Body of pancreas (tissue), 4 donors: ENCODE measurements at regions not wholly inside any gene's neighbourhood (a gene's known extent, or its start where the extent isn't known, plus 50 kb on each side); places are given as distances from the start of the nearest gene placed in this dataset.

Experiments used
- POLR2A ChIP-seq, 3 donors: fragments of 450-650 bp; IDR thresholded peaks; one replicate each; pipeline ENCODE4 v1.6.1; 2016; ENCODE audit warnings: antibody characterized with exemption in 3 of 3, mild to moderate bottlenecking in 2 of 3
- TF ChIP-seq, protein P1 (sequence below), 7 experiments: fragments of 450-650 bp in 4 of 7; fragments of 200-600 bp in 3 of 7; sonication (generic) in 3 of 7; IDR thresholded peaks; one replicate each; pipeline ENCODE4 v1.5.1; 2016 to 2019; ENCODE audit warnings: antibody characterized with exemption in 7 of 7

DNA sequence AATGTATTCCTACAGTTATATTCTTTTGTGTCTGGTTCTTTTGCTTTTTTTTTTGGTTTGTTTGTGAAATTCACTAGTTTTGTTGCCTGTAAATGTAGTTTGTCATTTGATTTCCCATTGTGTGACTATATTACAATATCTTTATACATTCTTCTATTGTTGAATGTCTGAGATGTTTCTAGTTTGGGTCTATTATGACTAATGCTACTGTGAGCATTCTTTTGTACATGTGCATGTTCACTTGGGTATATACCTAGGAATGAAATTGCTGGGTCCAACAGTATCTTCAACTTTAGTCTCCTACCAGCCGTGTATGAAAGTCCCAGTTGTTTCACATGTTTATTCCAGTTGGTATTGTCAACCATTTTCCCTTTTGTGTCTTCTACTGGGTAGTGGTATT is 112.7 kb upstream of the RBMS1 start:
- TF ChIP-seq, protein P1, sequence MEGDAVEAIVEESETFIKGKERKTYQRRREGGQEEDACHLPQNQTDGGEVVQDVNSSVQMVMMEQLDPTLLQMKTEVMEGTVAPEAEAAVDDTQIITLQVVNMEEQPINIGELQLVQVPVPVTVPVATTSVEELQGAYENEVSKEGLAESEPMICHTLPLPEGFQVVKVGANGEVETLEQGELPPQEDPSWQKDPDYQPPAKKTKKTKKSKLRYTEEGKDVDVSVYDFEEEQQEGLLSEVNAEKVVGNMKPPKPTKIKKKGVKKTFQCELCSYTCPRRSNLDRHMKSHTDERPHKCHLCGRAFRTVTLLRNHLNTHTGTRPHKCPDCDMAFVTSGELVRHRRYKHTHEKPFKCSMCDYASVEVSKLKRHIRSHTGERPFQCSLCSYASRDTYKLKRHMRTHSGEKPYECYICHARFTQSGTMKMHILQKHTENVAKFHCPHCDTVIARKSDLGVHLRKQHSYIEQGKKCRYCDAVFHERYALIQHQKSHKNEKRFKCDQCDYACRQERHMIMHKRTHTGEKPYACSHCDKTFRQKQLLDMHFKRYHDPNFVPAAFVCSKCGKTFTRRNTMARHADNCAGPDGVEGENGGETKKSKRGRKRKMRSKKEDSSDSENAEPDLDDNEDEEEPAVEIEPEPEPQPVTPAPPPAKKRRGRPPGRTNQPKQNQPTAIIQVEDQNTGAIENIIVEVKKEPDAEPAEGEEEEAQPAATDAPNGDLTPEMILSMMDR (IDR thresholded peaks at IDR 0.05): no peak
- TF ChIP-seq POLR2A (IDR thresholded peaks at IDR 0.05): no peak
